HCT116 (cell line): ENCODE measurements at regions not wholly inside any gene's neighbourhood (a gene's known extent, or its start where the extent isn't known, plus 50 kb on each side); places are given as distances from the start of the nearest gene placed in this dataset.

Source experiments
- ATAC-seq: fragments of 200-7000 bp; cut with Tn5 transposase; 2 replicates; pipeline ENCODE4 v1.9.1; 2020; ENCODE audit warnings: mild to moderate bottlenecking, moderate library complexity
- BruUV-seq: library from RNA; stranded (reverse); fragments of 400-500 nt; replicated peaks from 2 replicates; lab custom pipeline; 2021; lab: Mats Ljungman, UMichigan
- CTCF ChIA-PET: fragments of 300-600 bp; sonication (Branson Sonifier 250); formaldehyde crosslinking; loops from one replicate; lab custom pipeline; 2021; ENCODE audit warnings: antibody characterized with exemption; lab: Charles Lee
- POLR2A ChIA-PET: fragments of 300-600, 350-600 bp; sonication (Branson Sonifier 250); formaldehyde crosslinking; loops from one replicate; lab custom pipeline; 2021; ENCODE audit warnings: antibody characterized with exemption; lab: Charles Lee
- RAD21 ChIA-PET, 2 experiments: fragments of 300-600 bp; sonication (Branson Sonifier 250); formaldehyde crosslinking; loops; one replicate each; lab custom pipeline; 2023; ENCODE audit warnings: low total read pairs in 2 of 2; ENCODE audit not compliant: uncharacterized antibody in 2 of 2, unreplicated experiment in 2 of 2, low non-redundant PET in 1 of 2; lab: Charles Lee
- DNase-seq: peaks from one replicate; pipeline ENCODE4 v3.0.0-alpha.2; 2010; ENCODE audit warnings: low read depth, low spot score
- H2AFZ ChIP-seq: fragments of 200-600 bp; shearing (Covaris generic), sonication (generic); 2 replicates; pipeline ENCODE4 v1.6.1; 2017; ENCODE audit warnings: low read depth, mixed run types, mixed read lengths, antibody characterized with exemption, low read length; ENCODE audit not compliant: poor library complexity, severe bottlenecking
- H3K27ac ChIP-seq: 2 replicates; pipeline ENCODE4 v1.5.1; 2012; ENCODE audit warnings: low read depth, low read length
- H3K27me3 ChIP-seq: fragments of 200-600 bp; sonication (generic); 2 replicates; pipeline ENCODE4 v1.6.1; 2016; ENCODE audit warnings: mixed run types, low read length, mixed read lengths; ENCODE audit not compliant: insufficient read depth
- H3K36me3 ChIP-seq, 2 experiments: fragments of 200-500 bp in 1 of 2; fragments of 200-600 bp in 1 of 2; sonication (Bioruptor generic) in 1 of 2; sonication (generic) in 1 of 2; 2 replicates each; pipeline versions ENCODE4 v1.5.1 to v1.6.1; 2014 to 2016; ENCODE audit warnings: low read length in 2 of 2, inconsistent platforms in 1 of 2, mixed read lengths in 1 of 2, mixed run types in 1 of 2; ENCODE audit not compliant: insufficient read depth in 2 of 2, control insufficient read depth in 1 of 2
- H3K4me1 ChIP-seq, 2 experiments: fragments of 200-600 bp in 1 of 2; sonication (generic) in 1 of 2; 2 replicates each; pipeline versions ENCODE4 v1.5.1 to v1.6.1; 2012 to 2017; ENCODE audit warnings: low read length in 2 of 2, inconsistent platforms in 1 of 2, mild to moderate bottlenecking in 1 of 2, mixed read lengths in 1 of 2, mixed run types in 1 of 2, moderate library complexity in 1 of 2; ENCODE audit not compliant: insufficient read depth in 2 of 2, control insufficient read depth in 1 of 2
- H3K4me2 ChIP-seq: fragments of 200-600 bp; sonication (generic); 2 replicates; pipeline ENCODE4 v1.6.1; 2017; ENCODE audit warnings: mixed run types, low read length, mixed read lengths
- H3K4me3 ChIP-seq, 2 experiments: fragments of 200-600 bp in 1 of 2; sonication (generic) in 1 of 2; replicated peaks in 1 of 2; 2 replicates each; pipeline ENCODE4 v1.5.1; 2011 to 2016; ENCODE audit warnings: low read length in 2 of 2, control low read depth in 1 of 2, low read depth in 1 of 2, mild to moderate bottlenecking in 1 of 2, mixed read lengths in 1 of 2, mixed run types in 1 of 2
- H3K79me2 ChIP-seq: fragments of 200-600 bp; sonication (generic); 2 replicates; pipeline ENCODE4 v1.6.1; 2017; ENCODE audit warnings: mild to moderate bottlenecking, mixed run types, low read length, moderate library complexity, mixed read lengths; ENCODE audit not compliant: insufficient read depth
- H3K9ac ChIP-seq: fragments of 200-600 bp; sonication (generic); 2 replicates; pipeline ENCODE4 v1.6.1; 2016; ENCODE audit warnings: low read length, mixed read lengths
- H3K9me2 ChIP-seq: fragments of 200-600 bp; sonication (generic), shearing (Covaris generic); 2 replicates; pipeline ENCODE4 v1.6.1; 2017; ENCODE audit warnings: mixed run types, mild to moderate bottlenecking, moderate library complexity; ENCODE audit not compliant: insufficient read depth
- H3K9me3 ChIP-seq, 2 experiments: fragments of 200-500 bp in 1 of 2; fragments of 200-600 bp in 1 of 2; sonication (Bioruptor generic) in 1 of 2; sonication (generic) in 1 of 2; 2 replicates each; pipeline ENCODE4 v1.6.1; 2014 to 2017; ENCODE audit warnings: low read length in 2 of 2, mixed read lengths in 2 of 2, inconsistent platforms in 1 of 2, low read depth in 1 of 2, mild to moderate bottlenecking in 1 of 2, mixed run types in 1 of 2, moderate library complexity in 1 of 2; ENCODE audit not compliant: control insufficient read depth in 1 of 2, insufficient read depth in 1 of 2
- H4K20me1 ChIP-seq: fragments of 200-600 bp; sonication (generic), shearing (Covaris generic); 2 replicates; pipeline ENCODE4 v1.6.1; 2017; ENCODE audit warnings: mixed run types, mild to moderate bottlenecking, moderate library complexity; ENCODE audit not compliant: insufficient read depth
- EGR1 ChIP-seq: IDR thresholded peaks from 2 replicates; pipeline ENCODE4 v1.6.1; 2012; ENCODE audit warnings: low read depth
- ELF1 ChIP-seq: IDR thresholded peaks from 2 replicates; pipeline ENCODE4 v1.6.1; 2012; ENCODE audit warnings: low read depth, borderline replicate concordance
- EZH2 ChIP-seq: fragments of 200-600 bp; sonication (generic); IDR thresholded peaks from 2 replicates; pipeline ENCODE4 v1.6.1; 2017; ENCODE audit warnings: antibody characterized with exemption, mixed run types
- FOSL1 ChIP-seq: IDR thresholded peaks from 2 replicates; pipeline ENCODE4 v1.6.1; 2012; ENCODE audit warnings: low read depth
- JUND ChIP-seq: IDR thresholded peaks from 2 replicates; pipeline ENCODE4 v1.6.1; 2012
- POLR2A ChIP-seq: IDR thresholded peaks from 2 replicates; pipeline ENCODE4 v1.7.0; 2011; ENCODE audit warnings: borderline replicate concordance; ENCODE audit not compliant: insufficient read depth, insufficient read length; ENCODE audit errors: extremely low read depth
- POLR2AphosphoS5 ChIP-seq: IDR thresholded peaks from 2 replicates; pipeline ENCODE4 v1.6.1; 2011; ENCODE audit warnings: mild to moderate bottlenecking, low read depth, low read length, moderate library complexity
- RAD21 ChIP-seq: IDR thresholded peaks from 2 replicates; pipeline ENCODE4 v1.6.1; 2012; ENCODE audit warnings: low read depth, mild to moderate bottlenecking
- SIN3A ChIP-seq: IDR thresholded peaks from 2 replicates; pipeline ENCODE4 v1.6.1; 2012; ENCODE audit warnings: low read depth
- SP1 ChIP-seq: IDR thresholded peaks from 2 replicates; pipeline ENCODE4 v1.6.1; 2012; ENCODE audit warnings: low read depth
- SRF ChIP-seq: IDR thresholded peaks from 2 replicates; pipeline ENCODE4 v1.6.1; 2012; ENCODE audit warnings: low read depth
- TCF7L2 ChIP-seq: IDR thresholded peaks from 2 replicates; pipeline ENCODE4 v1.7.0; 2011; ENCODE audit warnings: borderline replicate concordance, inconsistent platforms; ENCODE audit not compliant: insufficient read depth, insufficient read length; ENCODE audit errors: extremely low read depth
- ZBTB33 ChIP-seq: IDR thresholded peaks from 2 replicates; pipeline ENCODE4 v1.6.1; 2011; ENCODE audit warnings: mild to moderate bottlenecking, low read length, moderate library complexity; ENCODE audit not compliant: insufficient replicate concordance; ENCODE audit errors: extremely low read depth
- ZNF274 ChIP-seq: fragments of 200-500 bp; sonication (Bioruptor generic); IDR thresholded peaks from 2 replicates; pipeline ENCODE4 v1.6.1; 2014; ENCODE audit warnings: mild to moderate bottlenecking, low read depth, low read length, inconsistent platforms
- intact Hi-C: fragments of 100-400 bp; cut with micrococcal nuclease; formaldehyde crosslinking; loops from 2 replicates; pipeline ENCODE4 v1.10.0; 2022

GRCh38 chr7:88692493-88692892 is 67.0 kb upstream of the ZNF804B start:
- no peak for DNase-seq
- Histone ChIP-seq H3K79me2 (no peaks in the 10 kb centered on the region), H3K27me3 (no peaks in the 10 kb centered on the region), H3K9me3 (no peaks in the 10 kb centered on the region), H3K9ac (no peak overlapping the region), H3K4me1 (no peaks in the 10 kb centered on the region), H3K27ac (no peak overlapping the region), H3K4me2 (no peak overlapping the region), H3K36me3 (no peaks in the 10 kb centered on the region), H3K9me2 (no peaks in the 10 kb centered on the region), H3K4me3 (no peak overlapping the region), H4K20me1 (no peaks in the 10 kb centered on the region), H2AFZ (no peak overlapping the region)
- no peak for ATAC-seq
- ChIA-PET POLR2A (no interaction called here), CTCF (no interaction called here), RAD21 (no interaction called here)
- BruUV-seq: no TSS peak
- TF ChIP-seq JUND: no peak
- no peak for TF ChIP-seq EZH2
- TF ChIP-seq RAD21: no peak
- no peak for TF ChIP-seq ZNF274
- no peak for TF ChIP-seq ZBTB33
- intact Hi-C loops: no loop called here

- POLR2A ChIA-PET: no interaction called here
- Histone ChIP-seq H4K20me1 (no peaks in the 10 kb centered on the region), H3K36me3 (no peaks in the 10 kb centered on the region), H2AFZ (no peak overlapping the region), H3K27ac (no peak overlapping the region), H3K4me2 (no peak overlapping the region), H3K4me1 (no peaks in the 10 kb centered on the region), H3K79me2 (no peaks in the 10 kb centered on the region), H3K9ac (no peak overlapping the region), H3K9me2 (no peaks in the 10 kb centered on the region), H3K9me3 (no peaks in the 10 kb centered on the region), H3K4me3 (no peak overlapping the region), H3K27me3 (no peaks in the 10 kb centered on the region)
- no peak for TF ChIP-seq POLR2A
- no peak for TF ChIP-seq SP1
- no peak for TF ChIP-seq TCF7L2
- TF ChIP-seq RAD21: no peak
- TF ChIP-seq SIN3A: no peak
- no peak for TF ChIP-seq FOSL1
- TF ChIP-seq EGR1: no peak
- TF ChIP-seq POLR2AphosphoS5: no peak
- TF ChIP-seq SRF: no peak
- TF ChIP-seq ELF1: no peak
- no TSS peak for BruUV-seq
- intact Hi-C loops: no loop called here
- CTCF ChIA-PET: no interaction called here
- RAD21 ChIA-PET: no interaction called here
- no peak for ATAC-seq
- DNase-seq: no peak
These were observed 69.7 kb upstream of the ZNF804B start for GRCh38 chr7:88689821-88690220.
